GM21576 (cell line): ENCODE measurements at regions not wholly inside any gene's neighbourhood (a gene's known extent, or its start where the extent isn't known, plus 50 kb on each side); places are given as distances from the start of the nearest gene placed in this dataset.
A peak's percentile ranks its signal among the peaks of the same experiment; 100 is the strongest.

Experiments used
- ATAC-seq: cut with Tn5 transposase; IDR thresholded peaks from one replicate; pipeline ENCODE4 v1.9.1; 2021; ENCODE audit warnings: mild to moderate bottlenecking, moderate library complexity; ENCODE audit not compliant: unreplicated experiment

DNA sequence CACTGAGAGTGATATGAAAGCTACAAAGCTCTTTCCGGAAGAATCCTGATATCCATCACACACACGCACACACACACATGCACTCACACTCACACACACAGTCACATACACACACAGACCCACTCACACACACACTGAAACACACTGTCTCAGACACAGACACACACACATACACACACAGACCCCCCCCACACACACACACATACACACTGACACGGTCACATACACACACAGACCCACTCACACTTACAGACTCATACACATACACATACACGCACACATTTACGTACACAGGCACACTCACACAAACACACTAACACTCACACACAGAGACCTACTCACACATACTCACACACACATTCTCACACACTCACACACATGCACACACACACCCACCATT is 58.6 kb downstream of the LIG4 start:
- ATAC-seq, result no peak

DNA sequence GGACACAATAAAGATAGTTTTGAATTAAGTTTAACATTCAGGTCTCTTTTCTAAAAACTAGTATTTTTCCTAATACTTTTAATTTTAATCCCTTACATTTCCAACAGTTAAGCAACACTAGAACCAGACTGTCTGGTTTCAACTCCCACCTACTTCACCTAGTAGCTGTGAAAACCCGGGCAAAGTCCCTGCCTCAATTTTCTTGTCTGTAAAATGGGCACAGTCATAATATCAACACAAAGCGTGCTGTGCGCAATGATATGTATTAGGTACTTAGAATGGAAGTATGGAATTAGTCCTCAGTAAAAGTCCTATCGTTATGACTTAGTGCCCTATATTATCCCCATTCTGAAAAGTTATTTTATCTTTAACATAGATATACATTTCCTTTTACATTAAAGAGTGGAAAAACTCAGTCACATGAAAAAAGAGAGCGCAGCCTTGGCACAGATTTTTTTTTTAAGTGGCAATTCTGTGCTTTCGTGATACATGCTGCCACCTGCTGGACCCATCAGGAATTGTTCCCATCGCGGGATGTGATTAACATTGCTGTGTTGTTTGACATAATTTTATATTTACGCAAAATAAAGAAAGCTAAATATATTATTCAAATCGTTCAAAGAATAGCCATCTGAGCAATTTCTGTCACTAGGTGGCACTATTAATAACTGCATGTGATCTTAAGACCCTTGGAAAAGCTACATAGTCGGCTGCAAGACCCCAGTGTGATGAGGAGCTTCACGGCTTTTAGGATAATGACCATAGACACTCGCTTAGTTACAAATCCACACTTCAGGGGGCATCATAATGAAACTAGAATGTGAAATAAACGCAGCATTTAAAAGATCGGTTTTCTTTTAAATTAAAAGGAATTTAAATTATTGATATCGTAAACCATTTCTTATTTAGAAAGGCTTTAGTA is 59.9 kb downstream of the LIG4 start:
- peak; percentile 73 for ATAC-seq

DNA sequence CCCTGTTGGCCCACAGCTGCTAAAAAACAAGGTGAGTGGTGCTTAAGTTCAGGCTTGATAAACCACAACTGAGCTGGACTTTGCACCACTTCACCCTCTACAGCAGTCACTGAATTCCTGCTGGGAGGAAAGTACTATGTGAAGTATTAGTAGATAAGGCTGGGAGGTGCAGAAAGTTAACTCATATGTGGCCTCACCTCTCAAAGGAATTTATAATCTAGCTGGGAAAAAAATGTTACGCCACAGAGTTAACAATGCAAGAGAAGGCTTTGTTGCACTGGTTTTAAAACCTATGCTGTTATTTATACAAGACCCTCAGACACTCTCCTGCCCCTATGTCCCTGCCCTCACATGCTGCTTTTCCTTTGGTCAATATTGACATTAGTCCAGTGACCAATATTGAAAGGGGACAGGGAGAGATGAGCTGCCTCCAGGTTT is 60.9 kb downstream of the LIG4 start:
- no peak for ATAC-seq

DNA sequence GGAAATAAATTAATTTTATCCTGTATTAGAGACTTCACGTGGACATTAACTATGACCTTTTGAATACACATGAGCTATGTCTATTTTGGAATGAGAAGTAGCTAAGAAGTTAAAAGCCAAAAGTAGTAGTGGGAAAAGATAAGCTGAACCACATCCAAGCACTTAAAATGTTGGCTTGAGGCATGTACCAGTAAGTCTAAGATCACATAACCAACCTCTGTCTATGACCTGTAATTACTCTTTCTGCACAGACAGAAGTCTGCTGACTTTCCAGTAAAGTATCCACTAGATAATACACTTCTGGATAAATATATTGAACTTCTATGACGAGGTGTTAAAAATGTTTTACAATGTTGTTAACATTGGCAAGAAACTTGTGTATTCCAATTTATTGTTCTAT is 68.7 kb downstream of the LIG4 start:
- no peak for ATAC-seq

DNA sequence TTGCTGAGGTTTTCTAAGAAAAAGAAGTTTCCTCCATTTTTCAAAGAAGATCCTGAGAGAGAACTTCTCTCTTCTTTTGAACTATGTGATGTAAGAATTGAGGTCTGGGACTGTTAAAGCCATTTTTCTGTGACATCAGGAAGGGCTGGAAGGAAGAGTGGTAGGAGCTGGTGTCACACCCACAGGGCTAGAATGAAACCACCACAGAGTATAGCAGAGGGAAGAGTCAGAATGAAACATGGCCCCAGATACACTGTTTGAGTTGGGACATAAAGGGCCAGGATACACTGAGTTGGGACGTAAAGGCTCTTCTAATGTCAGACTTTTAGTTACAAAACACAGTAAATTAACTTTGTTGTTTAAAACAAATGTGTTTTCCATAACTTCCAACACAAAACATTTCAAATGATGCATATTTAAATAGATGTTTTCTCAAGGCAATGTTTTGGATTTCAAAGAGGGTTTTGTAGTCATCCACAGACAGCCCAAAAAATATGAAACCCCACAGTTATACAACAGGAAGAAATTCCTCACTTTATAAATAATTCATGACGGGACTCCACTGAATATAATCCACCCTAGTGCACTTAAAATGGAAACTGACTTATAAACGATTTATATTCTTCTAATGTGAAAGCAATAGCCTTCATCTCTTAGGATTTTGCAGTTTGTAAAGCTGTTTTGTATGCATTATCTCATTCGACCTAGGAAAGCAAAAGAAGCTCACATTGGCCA is 72.5 kb downstream of the LIG4 start:
- ATAC-seq, result no peak

DNA sequence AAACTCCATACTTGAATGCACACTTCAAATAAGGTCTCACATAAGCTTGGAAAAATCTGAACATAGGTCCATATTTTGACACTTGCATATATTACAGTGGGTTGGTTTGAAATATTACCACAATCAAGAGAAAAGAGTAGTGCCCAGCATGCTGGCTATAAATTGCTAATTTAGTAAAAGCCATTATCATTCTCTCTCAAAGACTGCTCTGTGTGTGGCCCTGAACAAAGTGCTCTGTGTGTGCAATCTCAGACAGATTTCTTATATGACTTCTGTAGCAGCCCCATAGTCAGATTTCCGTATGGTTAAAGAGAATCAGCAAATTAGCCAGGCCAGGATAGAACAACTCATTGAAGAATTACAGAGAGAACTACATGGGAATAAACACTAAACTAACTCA is 78.2 kb downstream of the LIG4 start:
- ATAC-seq, result no peak

DNA sequence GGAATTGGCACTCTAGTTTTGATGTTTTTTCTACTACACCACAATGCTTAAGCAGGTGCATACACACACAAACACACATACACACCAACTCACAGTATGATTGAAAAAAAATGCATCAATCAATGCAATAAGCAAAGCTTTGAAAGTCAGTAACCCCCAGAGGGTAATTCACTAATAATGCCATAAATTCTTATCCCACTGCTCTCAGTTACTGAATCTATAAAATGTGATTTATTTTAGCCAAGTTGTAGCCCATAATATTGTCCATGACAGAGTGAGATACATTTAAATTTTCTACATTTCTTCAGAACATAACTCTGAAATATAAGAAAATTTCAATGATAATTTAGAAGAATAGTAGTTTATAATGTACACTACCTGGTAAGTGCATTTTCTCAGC is 87.9 kb downstream of the LIG4 start:
- no peak for ATAC-seq

DNA sequence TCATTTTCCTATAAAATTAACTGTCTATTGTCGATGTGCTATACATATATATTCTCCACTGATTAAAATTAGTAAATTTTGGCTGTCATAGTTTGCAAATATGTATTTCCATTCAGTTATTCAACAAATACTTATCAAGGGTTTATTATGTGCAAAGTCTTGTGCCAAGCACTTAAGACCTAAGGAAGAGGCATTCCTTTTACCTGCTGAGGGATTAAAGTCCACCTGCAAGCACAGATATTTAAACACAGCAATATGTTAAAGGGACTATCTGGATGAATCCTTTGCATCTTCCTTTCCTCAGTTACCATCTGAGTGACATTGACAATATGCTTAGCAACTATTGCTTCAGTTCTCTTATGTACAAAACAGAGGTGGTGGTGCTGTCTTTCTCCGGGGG is 89.3 kb downstream of the LIG4 start:
- ATAC-seq, result no peak

DNA sequence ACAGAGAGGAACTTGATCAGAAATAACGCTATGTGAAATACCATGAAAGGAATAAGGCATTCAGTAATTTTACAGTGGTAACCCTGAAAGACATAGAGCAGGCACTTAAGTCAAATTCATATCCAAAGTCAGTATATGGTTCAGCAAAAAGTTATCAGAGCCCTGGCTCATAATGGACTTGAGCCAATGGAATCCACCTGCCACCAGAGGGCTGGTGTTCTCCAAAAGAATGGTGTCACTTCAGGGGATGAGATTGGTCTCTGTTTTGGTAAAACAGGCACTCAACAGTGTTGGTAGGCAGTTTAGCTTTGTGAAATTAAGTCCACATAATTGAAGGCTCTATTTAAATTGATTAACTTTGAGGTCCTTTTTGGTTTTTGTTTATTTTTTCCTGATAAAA is 93.9 kb downstream of the LIG4 start:
- ATAC-seq, result no peak

DNA sequence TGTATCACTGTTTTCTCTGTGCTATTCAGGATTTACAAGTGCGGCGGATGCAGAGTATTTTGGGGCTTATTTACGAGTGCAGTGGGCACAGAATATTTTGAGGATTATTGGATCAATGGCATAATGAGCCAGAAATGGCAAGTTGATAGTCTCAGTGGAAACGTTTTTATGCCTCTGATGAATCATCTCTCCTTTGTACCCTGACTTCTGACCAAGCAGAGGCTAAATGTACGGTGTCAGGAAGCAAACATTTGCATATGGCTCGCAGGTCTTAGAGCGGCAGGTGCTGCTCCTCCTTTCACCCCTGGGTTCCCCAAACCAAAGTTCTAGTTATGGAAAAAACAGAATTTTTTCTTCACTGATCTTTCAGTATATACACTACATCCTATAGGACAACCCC is 94.5 kb downstream of the LIG4 start:
- no peak for ATAC-seq

DNA sequence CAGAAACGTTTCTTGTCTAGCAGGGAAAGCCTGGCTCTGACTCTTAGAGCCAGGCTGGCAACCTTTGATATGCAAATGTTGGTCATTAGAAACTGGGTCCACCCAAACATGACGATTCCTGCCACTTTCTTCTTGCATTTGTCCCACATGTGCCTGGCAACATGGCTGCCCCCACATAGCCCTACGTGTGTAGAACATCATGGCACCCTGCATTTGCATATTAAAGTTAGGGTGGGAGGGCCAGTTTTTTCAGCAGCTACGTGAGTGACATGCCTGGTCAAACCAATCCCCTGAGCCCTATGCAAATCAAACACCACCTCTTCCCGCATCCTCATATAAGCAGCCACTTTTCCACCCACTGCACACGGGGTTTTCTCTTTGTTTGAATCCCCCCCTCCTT is 95.0 kb downstream of the LIG4 start:
- no peak for ATAC-seq

DNA sequence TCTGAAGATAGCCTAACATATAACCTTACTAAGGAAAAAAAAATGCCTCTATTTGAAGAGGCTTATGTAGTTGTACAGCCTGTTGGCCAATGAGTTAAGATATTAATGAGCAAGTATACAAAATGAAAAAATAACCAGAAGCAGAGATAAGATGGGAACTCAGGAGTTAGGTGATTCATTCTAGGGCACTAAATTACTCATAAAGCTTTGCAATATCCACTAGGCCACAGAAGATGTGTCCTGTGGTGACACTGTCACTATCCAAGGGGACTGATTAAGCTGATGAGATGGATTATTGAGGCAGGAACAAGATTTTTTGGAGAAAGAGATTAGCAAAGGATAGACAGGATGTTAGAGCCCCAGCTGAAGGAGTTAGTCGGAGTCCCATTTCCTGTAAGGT is 99.6 kb downstream of the LIG4 start:
- no peak for ATAC-seq

DNA sequence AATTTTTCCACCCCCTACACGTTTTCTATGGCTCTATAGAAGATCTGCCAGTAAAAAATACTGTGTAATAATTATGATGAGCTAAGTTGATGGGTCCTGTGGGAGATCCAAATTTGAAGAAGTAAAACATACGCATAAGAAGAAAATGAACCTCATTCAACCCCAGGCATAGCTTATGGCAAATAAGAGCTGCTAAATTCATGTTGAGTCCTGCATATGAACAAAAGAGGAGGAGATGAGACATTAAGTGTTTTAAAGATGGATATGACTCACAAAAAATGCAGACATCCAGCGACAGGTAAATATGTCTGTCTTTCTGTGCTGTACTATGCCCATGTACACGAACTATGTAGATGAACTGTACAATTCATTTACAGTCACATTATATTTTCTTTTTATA is 101.9 kb downstream of the LIG4 start:
- no peak for ATAC-seq

DNA sequence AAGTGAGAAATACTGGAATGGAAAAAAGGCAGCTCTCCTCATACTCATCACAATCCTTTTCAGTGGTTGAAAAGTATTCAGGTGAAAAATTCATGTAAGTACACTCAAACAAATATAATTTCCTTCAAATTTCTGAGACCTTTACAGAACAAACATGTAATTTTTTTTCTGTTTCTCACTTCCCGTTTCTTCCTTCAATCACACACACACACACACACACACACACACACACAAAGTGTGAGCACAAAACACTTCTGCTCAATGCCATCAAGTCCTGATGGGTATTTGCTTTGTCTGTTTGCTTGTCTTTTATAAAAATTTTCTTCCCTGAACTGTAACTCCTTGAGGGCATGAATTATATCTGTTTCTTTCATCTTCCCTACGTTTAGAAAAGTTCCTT is 110.6 kb downstream of the LIG4 start:
- no peak for ATAC-seq

DNA sequence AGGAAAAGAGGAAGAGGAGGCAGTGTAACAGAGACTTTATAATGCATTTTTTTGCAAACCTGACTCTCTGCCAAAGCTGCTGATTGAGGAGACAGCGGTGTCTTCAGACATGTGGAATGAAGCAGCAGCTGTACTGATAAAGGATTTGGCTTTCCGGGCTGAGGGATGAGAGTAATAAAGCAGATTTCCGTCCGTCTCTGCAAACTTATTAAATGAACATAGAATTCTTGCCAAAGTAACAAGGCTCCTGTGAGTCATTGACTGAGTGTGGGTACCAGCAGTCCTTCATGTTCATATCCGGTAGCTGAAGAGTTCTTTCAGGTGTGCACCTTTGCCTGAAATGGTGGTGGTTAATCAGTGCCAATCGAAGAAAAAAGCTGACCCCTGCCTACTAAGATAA is 112.6 kb downstream of the LIG4 start:
- ATAC-seq, result no peak

DNA sequence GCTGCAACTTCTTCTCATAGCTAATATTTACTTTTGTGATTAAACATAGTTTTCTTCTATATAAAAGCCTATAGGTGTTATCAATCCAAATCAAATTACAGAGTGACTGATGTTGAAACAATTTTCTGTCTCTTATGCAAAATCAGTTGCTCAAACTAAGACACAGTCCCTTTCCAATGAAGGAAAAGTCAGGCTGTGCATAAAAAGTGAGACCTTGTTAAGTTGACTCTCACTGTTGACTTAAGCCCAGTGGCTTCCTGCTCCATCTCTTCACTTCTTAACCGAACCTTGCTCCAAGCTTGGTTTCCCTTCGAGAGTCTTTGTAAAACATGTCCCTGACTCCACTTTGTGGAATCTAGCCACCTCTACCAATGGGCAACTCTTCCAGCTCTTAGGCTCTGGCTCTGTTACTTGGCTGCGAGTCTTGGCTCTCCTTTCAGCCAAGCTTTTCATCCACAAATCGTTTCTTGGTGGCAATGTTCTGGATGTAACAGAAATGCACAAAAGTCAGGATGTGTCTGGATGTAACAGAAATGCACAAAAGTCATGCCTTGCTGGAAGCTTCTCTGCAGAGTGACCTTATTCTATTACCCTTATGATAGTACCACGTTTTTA is 118.9 kb downstream of the LIG4 start:
- ATAC-seq, result no peak

DNA sequence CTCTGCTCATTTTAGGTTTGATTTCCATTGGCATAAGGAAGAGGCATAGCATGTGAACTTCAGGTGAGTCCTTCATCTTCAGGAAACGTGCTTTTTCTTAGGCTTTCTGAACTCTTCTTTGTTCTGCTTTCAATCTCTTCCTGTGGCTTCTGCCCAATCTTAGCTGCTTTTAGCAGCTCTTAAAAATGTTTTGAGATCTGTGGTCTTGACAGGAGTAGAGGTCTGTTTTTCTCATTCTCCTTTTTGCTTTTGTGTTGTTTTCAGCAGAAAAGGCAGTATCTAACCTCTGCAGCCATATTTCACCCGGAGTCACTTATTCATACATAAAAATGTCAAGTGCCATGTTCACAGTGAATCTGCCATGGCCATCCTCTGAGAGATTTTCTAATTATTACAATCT is 120.3 kb downstream of the LIG4 start:
- no peak for ATAC-seq

DNA sequence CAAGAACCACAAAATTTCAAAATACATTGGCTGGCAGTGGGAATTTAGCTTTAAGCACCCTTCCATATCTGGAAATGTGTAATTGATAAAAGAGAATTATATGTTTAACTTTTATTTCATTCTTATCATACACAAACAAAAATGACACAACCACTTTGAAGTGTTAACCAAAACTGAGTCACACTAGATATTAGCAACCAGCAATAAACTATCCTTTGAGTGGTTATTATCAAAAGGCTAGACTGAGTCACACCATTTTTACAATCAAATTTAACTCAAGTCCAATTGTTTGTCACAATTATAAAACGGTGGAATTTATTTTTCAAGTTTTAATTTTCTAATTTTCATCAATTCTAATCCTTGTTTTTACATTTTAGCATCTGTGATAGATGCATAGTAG is 121.7 kb downstream of the LIG4 start:
- ATAC-seq, result no peak

DNA sequence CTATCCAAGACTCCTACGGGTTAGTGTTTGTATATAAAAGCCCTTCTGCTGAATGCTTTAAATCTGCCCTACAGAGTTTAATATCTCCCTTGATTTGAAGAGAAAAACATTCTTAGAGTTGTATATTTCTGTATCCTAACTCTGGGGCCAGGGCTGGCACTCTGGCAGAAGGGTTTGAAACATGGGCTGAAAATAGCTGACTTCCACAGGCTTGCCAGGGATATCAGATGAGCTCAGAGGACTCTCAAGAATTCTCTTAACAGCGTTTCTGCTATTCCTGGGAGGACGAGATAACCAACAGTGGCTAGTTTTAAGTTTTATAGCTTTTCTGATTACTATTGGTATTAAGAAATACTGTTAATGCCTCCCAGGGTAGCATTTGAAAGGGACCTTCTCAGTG is 127.5 kb downstream of the LIG4 start:
- no peak for ATAC-seq

DNA sequence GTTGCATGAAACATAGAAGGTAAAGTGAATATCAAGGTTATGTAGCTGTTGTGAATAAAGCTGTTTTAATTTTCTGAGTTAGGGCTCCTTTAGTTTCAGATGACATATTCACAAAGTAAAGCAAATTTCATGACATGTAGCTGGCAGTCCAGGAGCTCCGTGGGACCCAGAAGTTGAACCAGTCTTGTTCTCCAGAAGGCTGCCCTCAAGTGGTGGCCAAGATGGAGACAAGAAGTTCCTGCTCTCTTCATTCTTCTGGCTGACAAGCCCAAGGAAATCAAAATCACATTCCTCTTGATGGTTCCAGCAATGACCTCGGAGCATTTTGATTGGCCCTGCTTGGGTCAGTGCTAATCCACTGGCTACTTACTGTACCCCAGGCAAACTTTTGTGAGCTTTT is 128.7 kb downstream of the LIG4 start:
- ATAC-seq, result no peak

DNA sequence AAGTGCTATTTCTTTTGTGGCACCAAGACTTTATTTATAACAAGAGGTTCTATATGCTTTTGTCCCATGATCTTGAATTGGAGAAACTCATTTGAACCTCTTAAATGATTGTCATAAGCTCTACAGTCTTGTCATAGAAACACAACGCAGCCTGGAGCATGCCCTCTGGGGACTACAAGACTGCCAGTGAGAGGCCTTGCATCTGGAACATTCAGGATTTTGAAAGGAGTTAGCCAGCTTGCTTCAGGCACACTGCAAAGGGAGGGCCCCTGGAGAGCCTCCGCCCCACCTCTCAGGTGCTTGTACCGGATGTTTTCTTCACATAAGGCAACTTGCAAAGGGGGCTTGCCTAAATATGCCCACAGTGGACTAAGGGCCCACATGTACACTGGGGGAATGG is 130.5 kb downstream of the LIG4 start:
- ATAC-seq, result no peak

DNA sequence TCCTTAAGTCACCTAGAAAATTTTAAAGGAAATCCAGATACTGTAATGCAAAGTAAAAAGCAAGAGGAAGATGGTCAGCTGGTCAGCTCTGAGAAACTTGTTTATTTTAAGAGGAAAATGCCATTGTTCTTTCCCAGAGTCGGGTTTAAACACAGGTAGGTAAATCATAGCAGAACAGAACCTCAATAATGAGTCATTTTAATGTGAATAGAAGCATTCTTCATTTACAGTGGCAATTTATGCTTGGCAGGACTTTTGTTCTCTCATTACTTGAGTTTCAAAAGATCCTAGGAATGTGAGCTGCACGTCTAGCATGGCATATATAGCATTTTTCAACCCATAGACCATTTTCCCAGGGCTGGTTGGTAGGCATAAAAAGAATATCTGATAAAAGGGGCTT is 132.3 kb downstream of the LIG4 start:
- no peak for ATAC-seq
